ENCODE measurements at regions not wholly inside any gene's neighbourhood (a gene's known extent, or its start where the extent isn't known, plus 50 kb on each side); places are given as distances from the start of the nearest gene placed in this dataset.

DNA sequence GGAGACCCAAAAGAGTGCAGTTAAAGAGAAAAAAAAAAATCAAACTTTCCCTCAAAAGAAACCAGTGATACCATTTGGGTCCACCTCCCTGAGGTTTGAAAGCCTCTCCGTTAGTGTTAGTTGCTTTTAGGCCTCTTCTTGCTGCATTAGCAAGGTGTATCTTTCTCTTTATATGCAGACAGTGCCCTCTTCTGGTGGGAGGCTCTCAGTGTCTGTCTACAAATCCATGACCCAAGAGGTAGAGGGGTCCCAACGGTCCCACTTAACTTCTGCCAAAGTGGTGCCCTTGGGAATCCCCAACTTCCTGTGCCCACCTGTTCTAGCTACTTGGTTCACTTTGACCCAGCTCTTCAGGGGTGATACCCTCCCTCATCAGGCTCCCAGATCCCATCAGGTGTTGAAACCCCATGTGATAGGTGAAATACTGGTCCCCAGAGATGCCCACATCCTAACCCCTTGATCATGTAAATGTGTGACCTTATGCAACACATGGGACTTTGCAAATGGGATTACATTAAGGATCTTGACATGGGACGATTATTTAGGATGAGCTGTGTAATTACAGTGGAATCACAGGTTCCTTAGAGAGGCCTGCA, 63.7 kb upstream of the CD99 start:
- H3F3A ChIP-seq (ENCODE audit: insufficient read depth, low read length, poor library complexity, severe bottlenecking) = no peaks in the 10 kb centered on the region
- no peak overlapping the region for H2AFZ ChIP-seq (ENCODE audit: low read depth, low read length)
- no peaks in the 10 kb centered on the region for H3K79me2 ChIP-seq (replicated peaks; ENCODE audit: insufficient read depth, low read length)
- no peak overlapping the region for H3K9ac ChIP-seq (ENCODE audit: low read length)
- no peak overlapping the region for H3K4me3 ChIP-seq (ENCODE audit: low read length)
- no peak overlapping the region for H3K4me2 ChIP-seq (ENCODE audit: low read length)
- TF ChIP-seq, protein P1, sequence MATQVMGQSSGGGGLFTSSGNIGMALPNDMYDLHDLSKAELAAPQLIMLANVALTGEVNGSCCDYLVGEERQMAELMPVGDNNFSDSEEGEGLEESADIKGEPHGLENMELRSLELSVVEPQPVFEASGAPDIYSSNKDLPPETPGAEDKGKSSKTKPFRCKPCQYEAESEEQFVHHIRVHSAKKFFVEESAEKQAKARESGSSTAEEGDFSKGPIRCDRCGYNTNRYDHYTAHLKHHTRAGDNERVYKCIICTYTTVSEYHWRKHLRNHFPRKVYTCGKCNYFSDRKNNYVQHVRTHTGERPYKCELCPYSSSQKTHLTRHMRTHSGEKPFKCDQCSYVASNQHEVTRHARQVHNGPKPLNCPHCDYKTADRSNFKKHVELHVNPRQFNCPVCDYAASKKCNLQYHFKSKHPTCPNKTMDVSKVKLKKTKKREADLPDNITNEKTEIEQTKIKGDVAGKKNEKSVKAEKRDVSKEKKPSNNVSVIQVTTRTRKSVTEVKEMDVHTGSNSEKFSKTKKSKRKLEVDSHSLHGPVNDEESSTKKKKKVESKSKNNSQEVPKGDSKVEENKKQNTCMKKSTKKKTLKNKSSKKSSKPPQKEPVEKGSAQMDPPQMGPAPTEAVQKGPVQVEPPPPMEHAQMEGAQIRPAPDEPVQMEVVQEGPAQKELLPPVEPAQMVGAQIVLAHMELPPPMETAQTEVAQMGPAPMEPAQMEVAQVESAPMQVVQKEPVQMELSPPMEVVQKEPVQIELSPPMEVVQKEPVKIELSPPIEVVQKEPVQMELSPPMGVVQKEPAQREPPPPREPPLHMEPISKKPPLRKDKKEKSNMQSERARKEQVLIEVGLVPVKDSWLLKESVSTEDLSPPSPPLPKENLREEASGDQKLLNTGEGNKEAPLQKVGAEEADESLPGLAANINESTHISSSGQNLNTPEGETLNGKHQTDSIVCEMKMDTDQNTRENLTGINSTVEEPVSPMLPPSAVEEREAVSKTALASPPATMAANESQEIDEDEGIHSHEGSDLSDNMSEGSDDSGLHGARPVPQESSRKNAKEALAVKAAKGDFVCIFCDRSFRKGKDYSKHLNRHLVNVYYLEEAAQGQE (IDR thresholded peaks at IDR 0.05; ENCODE audit: borderline replicate concordance) = no peak
- TF ChIP-seq, protein P2, sequence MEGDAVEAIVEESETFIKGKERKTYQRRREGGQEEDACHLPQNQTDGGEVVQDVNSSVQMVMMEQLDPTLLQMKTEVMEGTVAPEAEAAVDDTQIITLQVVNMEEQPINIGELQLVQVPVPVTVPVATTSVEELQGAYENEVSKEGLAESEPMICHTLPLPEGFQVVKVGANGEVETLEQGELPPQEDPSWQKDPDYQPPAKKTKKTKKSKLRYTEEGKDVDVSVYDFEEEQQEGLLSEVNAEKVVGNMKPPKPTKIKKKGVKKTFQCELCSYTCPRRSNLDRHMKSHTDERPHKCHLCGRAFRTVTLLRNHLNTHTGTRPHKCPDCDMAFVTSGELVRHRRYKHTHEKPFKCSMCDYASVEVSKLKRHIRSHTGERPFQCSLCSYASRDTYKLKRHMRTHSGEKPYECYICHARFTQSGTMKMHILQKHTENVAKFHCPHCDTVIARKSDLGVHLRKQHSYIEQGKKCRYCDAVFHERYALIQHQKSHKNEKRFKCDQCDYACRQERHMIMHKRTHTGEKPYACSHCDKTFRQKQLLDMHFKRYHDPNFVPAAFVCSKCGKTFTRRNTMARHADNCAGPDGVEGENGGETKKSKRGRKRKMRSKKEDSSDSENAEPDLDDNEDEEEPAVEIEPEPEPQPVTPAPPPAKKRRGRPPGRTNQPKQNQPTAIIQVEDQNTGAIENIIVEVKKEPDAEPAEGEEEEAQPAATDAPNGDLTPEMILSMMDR (IDR thresholded peaks at IDR 0.05; ENCODE audit: poor library complexity, severe bottlenecking) = peak; percentile 68
- TF ChIP-seq RAD21 (conservative IDR thresholded peaks at IDR 0.05) (peak; percentile 78), EP300 (conservative IDR thresholded peaks at IDR 0.05; ENCODE audit: poor library complexity, severe bottlenecking) (no peak), MXI1 (conservative IDR thresholded peaks at IDR 0.05; ENCODE audit: poor library complexity, severe bottlenecking) (no peak), POLR2AphosphoS5 (IDR thresholded peaks at IDR 0.05) (no peak), EZH2 (IDR thresholded peaks at IDR 0.05; ENCODE audit: borderline replicate concordance, insufficient read depth, low read length, poor library complexity, severe bottlenecking) (no peak), TAF1 (IDR thresholded peaks at IDR 0.05; ENCODE audit: low read depth) (no peak), SMC3 (conservative IDR thresholded peaks at IDR 0.05; ENCODE audit: poor library complexity) (peak; percentile 76)
- no peaks in the 10 kb centered on the region for H3K9me3 ChIP-seq (ENCODE audit: low read length)
- H3K36me3 ChIP-seq (ENCODE audit: insufficient read depth, low read length) = no peaks in the 10 kb centered on the region
- H4K20me1 ChIP-seq (ENCODE audit: insufficient read depth) = no peaks in the 10 kb centered on the region
- H3K9me2 ChIP-seq (ENCODE audit: insufficient read depth, low read length) = no peaks in the 10 kb centered on the region
- H3K27ac ChIP-seq (ENCODE audit: low read length) = no peak overlapping the region
- H3K27me3 ChIP-seq (ENCODE audit: insufficient read depth, low read depth, low read length) = no peaks in the 10 kb centered on the region

DNA sequence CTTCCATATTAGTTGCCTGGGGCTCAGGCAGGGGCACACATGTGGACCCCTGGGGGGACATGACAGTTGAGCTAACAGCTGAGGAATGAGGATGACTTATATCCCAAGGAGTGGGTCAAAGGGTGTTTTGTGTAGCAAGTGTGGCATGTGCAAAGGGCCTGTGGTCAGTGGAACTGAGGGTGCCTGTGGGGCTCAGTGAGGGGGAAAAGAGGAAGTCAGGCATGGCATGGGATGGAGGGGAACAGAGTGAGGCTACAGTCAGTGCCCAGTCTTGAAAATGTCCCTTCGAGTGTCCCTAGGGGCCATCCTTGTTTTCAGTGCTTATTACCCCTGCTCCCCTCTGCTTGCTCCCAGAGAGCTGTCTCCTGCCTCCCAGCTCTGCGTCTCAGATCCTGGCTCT, 64.3 kb upstream of the CD99 start:
- TF ChIP-seq POLR2AphosphoS5 (IDR thresholded peaks at IDR 0.05) (no peak), MXI1 (conservative IDR thresholded peaks at IDR 0.05; ENCODE audit: poor library complexity, severe bottlenecking) (no peak), TAF1 (IDR thresholded peaks at IDR 0.05; ENCODE audit: low read depth) (no peak), EZH2 (IDR thresholded peaks at IDR 0.05; ENCODE audit: borderline replicate concordance, insufficient read depth, low read length, poor library complexity, severe bottlenecking) (no peak), EP300 (conservative IDR thresholded peaks at IDR 0.05; ENCODE audit: poor library complexity, severe bottlenecking) (no peak), RAD21 (conservative IDR thresholded peaks at IDR 0.05) (no peak), SMC3 (conservative IDR thresholded peaks at IDR 0.05; ENCODE audit: poor library complexity) (no peak)
- TF ChIP-seq, protein P1 (IDR thresholded peaks at IDR 0.05; ENCODE audit: borderline replicate concordance) = no peak
- TF ChIP-seq, protein P2 (IDR thresholded peaks at IDR 0.05; ENCODE audit: poor library complexity, severe bottlenecking) = no peak
- Histone ChIP-seq H3F3A (ENCODE audit: insufficient read depth, low read length, poor library complexity, severe bottlenecking) (no peaks in the 10 kb centered on the region), H2AFZ (ENCODE audit: low read depth, low read length) (no peak overlapping the region), H3K9ac (ENCODE audit: low read length) (no peak overlapping the region), H3K27ac (ENCODE audit: low read length) (no peak overlapping the region), H3K36me3 (ENCODE audit: insufficient read depth, low read length) (no peaks in the 10 kb centered on the region), H3K27me3 (ENCODE audit: insufficient read depth, low read depth, low read length) (no peaks in the 10 kb centered on the region), H3K4me3 (ENCODE audit: low read length) (no peak overlapping the region), H3K9me3 (ENCODE audit: low read length) (no peaks in the 10 kb centered on the region), H4K20me1 (ENCODE audit: insufficient read depth) (no peaks in the 10 kb centered on the region), H3K4me2 (ENCODE audit: low read length) (no peak overlapping the region), H3K9me2 (ENCODE audit: insufficient read depth, low read length) (no peaks in the 10 kb centered on the region), H3K79me2 (replicated peaks; ENCODE audit: insufficient read depth, low read length) (no peaks in the 10 kb centered on the region)
